Heart left ventricle (tissue), 16 donors: ENCODE measurements at regions not wholly inside any gene's neighbourhood (a gene's known extent, or its start where the extent isn't known, plus 50 kb on each side); places are given as distances from the start of the nearest gene placed in this dataset.

Source experiments
- ATAC-seq, 4 donors: fragments of 200-7000 bp; cut with Tn5 transposase; one replicate each; pipeline ENCODE4 v1.9.1; 2020 to 2022; ENCODE audit warnings: moderate library complexity in 4 of 4, mild to moderate bottlenecking in 3 of 4, moderate number of reproducible peaks in 1 of 4
- DNase-seq, 5 donors: peaks; one replicate each; pipeline ENCODE4 v3.0.0-alpha.2; 2020
- H3K27ac ChIP-seq, 12 donors: fragments of 200-600 bp; sonication (generic) in 4 of 12; one replicate each; pipeline versions ENCODE4 v1.5.0 to v1.8.0; 2016 to 2022; ENCODE audit warnings: mild to moderate bottlenecking in 2 of 12
- H3K27me3 ChIP-seq, 9 donors: fragments of 200-600 bp; sonication (generic) in 2 of 9; one replicate each; pipeline versions ENCODE4 v1.5.1 to v1.8.0; 2016 to 2022; ENCODE audit warnings: mild to moderate bottlenecking in 3 of 9
- H3K36me3 ChIP-seq, 9 donors: fragments of 200-600 bp; sonication (generic) in 2 of 9; one replicate each; pipeline versions ENCODE4 v1.5.0 to v1.8.0; 2018 to 2022; ENCODE audit warnings: mild to moderate bottlenecking in 2 of 9
- H3K4me1 ChIP-seq, 12 donors: fragments of 200-600 bp; sonication (generic) in 4 of 12; one replicate each; pipeline versions ENCODE4 v1.5.0 to v1.8.0; 2016 to 2022; ENCODE audit warnings: mild to moderate bottlenecking in 3 of 12
- H3K4me3 ChIP-seq, 12 donors: fragments of 200-600 bp; sonication (generic) in 4 of 12; one replicate each; pipeline versions ENCODE4 v1.5.0 to v1.8.0; 2017 to 2022; ENCODE audit warnings: mild to moderate bottlenecking in 9 of 12, moderate library complexity in 4 of 12
- H3K9me3 ChIP-seq, 12 donors: fragments of 200-600 bp; sonication (generic) in 4 of 12; one replicate each; pipeline versions ENCODE4 v1.5.0 to v1.8.0; 2016 to 2022; ENCODE audit warnings: mild to moderate bottlenecking in 1 of 12
- POLR2A ChIP-seq, 2 donors: fragments of 450-650 bp; IDR thresholded peaks; one replicate each; pipeline ENCODE4 v1.6.1; 2017; ENCODE audit warnings: antibody characterized with exemption in 2 of 2, mild to moderate bottlenecking in 2 of 2, moderate library complexity in 2 of 2
- WGBS, 4 donors: extraction: QIAGEN DNeasy Blood & Tissue Kit in 2 of 4; methylation state at CpG; one replicate each; pipeline versions ENCODE4 v1.1.5 to v1.1.7; 2013 to 2018; 5-methylcytosine and 5-hydroxymethylcytosine counted together
- intact Hi-C, 10 donors: fragments of 100-400 bp; cut with DNase I; formaldehyde crosslinking; loops; one replicate each; pipeline versions ENCODE4 v1.11.1 to v1.14.2; 2022
- TF ChIP-seq, protein P1 (sequence below), 12 donors: fragments of 200-600 bp; sonication (generic) in 4 of 12; IDR thresholded peaks; one replicate each; pipeline versions ENCODE4 v1.5.0 to v1.8.0; 2018 to 2022; ENCODE audit warnings: antibody characterized with exemption in 12 of 12, mild to moderate bottlenecking in 5 of 12
- donor health status: ischemic (EF 13 %, LVEDD 7.1; RV severe dilation, severe dysfunction).
- donor health status: healthy with polysubstance abuse.
- donor health status: DM: no; HTN: yes; CAD: no.
- donor health status: DM: no; HTN: no; CAD: no.
- donor health status: ischemic (EF 25% LVEDD 6.9; RV normal size, moderate dysfunction).
- donor health status: ischemic (EF 25% LVEDD 5.7; RV mildly dilated, moderate dysfunction).
- donor health status: healthy.
- donor health status: DM: yes; HTN: yes; CAD: no.
- donor health status: ischemic (EF 35%, LVEDD 5.7; RV mildly dilated, moderate dysfunction).
- donor health status: nonischemic (EF 11% LVEDD 7.7; RV severe dilation, severe dysfunction).
- donor health status: DM: yes; HTN: yes; CAD: no.
- donor health status: PGD.
- donor health status: ischemic (EF 29% LVEDD 5.4; RV normal size, mild dysfunction).
- donor health status: nonischemic (EF 23%, LVEDD 6.1; RV moderate dilation, normal function).

GRCh38 chr18:44079606-44080005 is 601.1 kb upstream of the SETBP1 start:
- H3K27me3 ChIP-seq, result no peaks in the 10 kb centered on the region
- H3K4me1 ChIP-seq, result peaks cover 0 to 9% (median 0%) of the 10 kb centered on the region in 12 donors
- DNase-seq (no peak), ATAC-seq (no peak)
- intact Hi-C loops, result no loop called here
- no peak overlapping the region for H3K4me3 ChIP-seq
- no peaks in the 10 kb centered on the region for H3K36me3 ChIP-seq
- 13 to 32% (median 17%) methylated on average over 1 of the region's 1 CpG for WGBS, 4 donors
- no peak for TF ChIP-seq POLR2A (IDR thresholded peaks at IDR 0.05)
- TF ChIP-seq, protein P1, sequence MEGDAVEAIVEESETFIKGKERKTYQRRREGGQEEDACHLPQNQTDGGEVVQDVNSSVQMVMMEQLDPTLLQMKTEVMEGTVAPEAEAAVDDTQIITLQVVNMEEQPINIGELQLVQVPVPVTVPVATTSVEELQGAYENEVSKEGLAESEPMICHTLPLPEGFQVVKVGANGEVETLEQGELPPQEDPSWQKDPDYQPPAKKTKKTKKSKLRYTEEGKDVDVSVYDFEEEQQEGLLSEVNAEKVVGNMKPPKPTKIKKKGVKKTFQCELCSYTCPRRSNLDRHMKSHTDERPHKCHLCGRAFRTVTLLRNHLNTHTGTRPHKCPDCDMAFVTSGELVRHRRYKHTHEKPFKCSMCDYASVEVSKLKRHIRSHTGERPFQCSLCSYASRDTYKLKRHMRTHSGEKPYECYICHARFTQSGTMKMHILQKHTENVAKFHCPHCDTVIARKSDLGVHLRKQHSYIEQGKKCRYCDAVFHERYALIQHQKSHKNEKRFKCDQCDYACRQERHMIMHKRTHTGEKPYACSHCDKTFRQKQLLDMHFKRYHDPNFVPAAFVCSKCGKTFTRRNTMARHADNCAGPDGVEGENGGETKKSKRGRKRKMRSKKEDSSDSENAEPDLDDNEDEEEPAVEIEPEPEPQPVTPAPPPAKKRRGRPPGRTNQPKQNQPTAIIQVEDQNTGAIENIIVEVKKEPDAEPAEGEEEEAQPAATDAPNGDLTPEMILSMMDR (IDR thresholded peaks at IDR 0.05), result no peak
- no peaks in the 10 kb centered on the region for H3K9me3 ChIP-seq
- no peak overlapping the region for H3K27ac ChIP-seq

DNA sequence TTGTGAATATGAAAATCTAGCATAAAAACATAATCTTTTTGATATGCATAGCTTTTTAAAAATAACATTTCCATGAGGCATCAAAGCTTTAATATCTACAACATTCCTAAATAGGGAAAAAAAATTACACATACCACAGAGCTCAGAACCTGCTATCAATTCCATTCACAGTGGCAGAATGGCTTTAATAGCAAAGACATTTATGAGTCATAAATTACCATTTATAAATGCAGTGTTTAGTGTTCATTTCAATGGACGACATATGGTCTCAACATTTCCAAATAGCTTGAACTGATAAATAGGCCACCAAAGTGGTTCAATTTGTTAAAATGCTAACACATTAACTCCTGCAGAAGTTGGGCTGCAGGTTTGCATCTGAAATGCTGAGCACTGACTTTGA is 600.6 kb upstream of the SETBP1 start:
- Histone ChIP-seq H3K9me3 (no peaks in the 10 kb centered on the region), H3K4me1 (peaks cover 0 to 9% (median 0%) of the 10 kb centered on the region in 12 donors), H3K27me3 (no peaks in the 10 kb centered on the region), H3K36me3 (no peaks in the 10 kb centered on the region), H3K4me3 (no peak overlapping the region), H3K27ac (no peak overlapping the region)
- ATAC-seq (no peak), DNase-seq (no peak)
- intact Hi-C loops, result no loop called here
- TF ChIP-seq POLR2A (IDR thresholded peaks at IDR 0.05), result no peak
- TF ChIP-seq, protein P1 (IDR thresholded peaks at IDR 0.05), result no peak
- 67 to 81% (median 77%) methylated on average over 1 of the region's 1 CpG for WGBS, 4 donors

- no peaks in the 10 kb centered on the region for H3K4me1 ChIP-seq
- no peaks in the 10 kb centered on the region for H3K9me3 ChIP-seq
- TF ChIP-seq, protein P1 (IDR thresholded peaks at IDR 0.05), result no peak
- no peak for TF ChIP-seq POLR2A (IDR thresholded peaks at IDR 0.05)
- H3K27me3 ChIP-seq, result no peaks in the 10 kb centered on the region
- no peak for ATAC-seq
- no peak overlapping the region for H3K4me3 ChIP-seq
- intact Hi-C loops, result no loop called here
- WGBS, 4 donors, result 73 to 85% (median 80%) methylated on average over 2 of the region's 2 CpGs
- no peaks in the 10 kb centered on the region for H3K36me3 ChIP-seq
- no peak for DNase-seq
- H3K27ac ChIP-seq, result no peak overlapping the region
Measured at GRCh38 chr18:44089732-44090131, 591.0 kb upstream of the SETBP1 start.

DNA sequence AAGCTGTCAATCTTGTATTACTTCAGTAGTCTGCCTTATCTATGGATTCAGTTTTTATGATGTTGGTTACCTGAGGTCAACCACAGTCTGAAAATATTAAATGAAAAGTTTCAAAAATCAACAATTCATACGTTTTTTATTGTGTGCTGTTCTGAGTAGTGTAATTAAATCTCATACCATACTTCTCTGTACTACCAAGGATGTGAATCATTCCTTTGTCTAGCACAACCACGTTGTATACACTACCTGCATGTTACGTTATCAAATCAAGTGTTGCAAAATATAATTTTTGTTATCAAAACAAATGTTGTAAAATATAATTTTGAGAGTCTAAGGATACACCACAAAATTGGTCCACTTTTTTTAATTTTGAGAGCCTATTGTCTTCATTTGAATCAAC is 590.2 kb upstream of the SETBP1 start:
- ATAC-seq (no peak), DNase-seq (no peak)
- Histone ChIP-seq H3K36me3 (no peaks in the 10 kb centered on the region), H3K27me3 (no peaks in the 10 kb centered on the region), H3K27ac (no peak overlapping the region), H3K9me3 (peaks cover 0 to 2% (median 0%) of the 10 kb centered on the region in 12 donors), H3K4me1 (no peaks in the 10 kb centered on the region), H3K4me3 (no peak overlapping the region)
- no peak for TF ChIP-seq POLR2A (IDR thresholded peaks at IDR 0.05)
- TF ChIP-seq, protein P1 (IDR thresholded peaks at IDR 0.05), result no peak
- WGBS, 4 donors, result 58 to 75% (median 62%) methylated on average over 3 of the region's 3 CpGs
- intact Hi-C loops, result no loop called here
